Activated CD4-positive, alpha-beta memory T cell treated with anti-CD3 and anti-CD28 coated beads, Interleukin-2, amount 10 ng/mL, durations not matched to agents 7 days and 5 days (primary cell): ENCODE measurements at regions not wholly inside any gene's neighbourhood (a gene's known extent, or its start where the extent isn't known, plus 50 kb on each side); places are given as distances from the start of the nearest gene placed in this dataset.

ENCODE experiments used
- CTCF ChIA-PET: fragments of 350-600 bp; sonication (Branson Sonifier 250); formaldehyde crosslinking; loops from one replicate; lab custom pipeline; 2021; ENCODE audit warnings: antibody characterized with exemption, inconsistent platforms; lab: Charles Lee
- POLR2A ChIA-PET: fragments of 350-600 bp; sonication (Branson Sonifier 250); formaldehyde crosslinking; loops from one replicate; lab custom pipeline; 2021; ENCODE audit warnings: antibody characterized with exemption; lab: Charles Lee
- DNase-seq: peaks from one replicate; pipeline ENCODE4 v3.0.0-alpha.2; 2020
- H3K27ac Mint-ChIP-seq: one replicate; pipeline ENCODE4 v1.8.0; 2021; ENCODE audit warnings: mild to moderate bottlenecking, mixed read lengths
- H3K27me3 Mint-ChIP-seq: one replicate; pipeline ENCODE4 v1.8.0; 2021; ENCODE audit warnings: mixed read lengths
- H3K36me3 Mint-ChIP-seq: one replicate; pipeline ENCODE4 v1.8.0; 2021; ENCODE audit warnings: low read depth, mixed read lengths
- H3K4me1 Mint-ChIP-seq: one replicate; pipeline ENCODE4 v1.8.0; 2021; ENCODE audit warnings: mixed read lengths
- H3K4me3 Mint-ChIP-seq: one replicate; pipeline ENCODE4 v1.8.0; 2021; ENCODE audit warnings: mild to moderate bottlenecking, mixed read lengths
- H3K9me3 Mint-ChIP-seq: one replicate; pipeline ENCODE4 v1.8.0; 2021; ENCODE audit warnings: mixed read lengths

GRCh38 chr17:33352526-33352925 is 59.4 kb upstream of the ASIC2 start:
- Mint-ChIP-seq H3K27me3 (no peaks in the 10 kb centered on the region), H3K4me1 (no peaks in the 10 kb centered on the region), H3K4me3 (no peak overlapping the region), H3K9me3 (no peaks in the 10 kb centered on the region), H3K27ac (no peak overlapping the region), H3K36me3 (no peaks in the 10 kb centered on the region)
- ChIA-PET CTCF (no interaction called here), POLR2A (no interaction called here)
- DNase-seq = no peak

DNA sequence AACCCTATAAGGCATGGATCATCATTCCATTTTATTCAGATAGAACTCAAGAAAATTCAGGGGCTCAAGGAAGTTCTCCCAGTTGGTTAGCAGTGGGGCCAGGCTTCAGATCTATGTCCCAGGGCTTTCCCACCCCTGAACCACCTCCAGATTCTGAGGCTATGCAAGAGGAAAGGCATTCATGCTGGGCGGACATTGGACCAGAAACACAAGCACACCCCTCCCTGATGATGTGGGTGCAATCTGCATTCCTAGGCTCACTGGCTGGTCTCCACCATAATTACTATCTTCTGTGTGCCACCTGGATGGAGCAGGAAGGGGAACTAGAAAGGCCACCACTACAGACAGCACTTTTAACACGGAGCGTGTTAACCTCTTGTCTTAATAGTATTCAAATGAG is 63.2 kb upstream of the ASIC2 start:
- ChIA-PET CTCF (no interaction called here), POLR2A (no interaction called here)
- Mint-ChIP-seq H3K4me1 (no peaks in the 10 kb centered on the region), H3K27me3 (no peaks in the 10 kb centered on the region), H3K4me3 (no peak overlapping the region), H3K9me3 (no peaks in the 10 kb centered on the region), H3K36me3 (no peaks in the 10 kb centered on the region), H3K27ac (no peak overlapping the region)
- DNase-seq = no peak

DNA sequence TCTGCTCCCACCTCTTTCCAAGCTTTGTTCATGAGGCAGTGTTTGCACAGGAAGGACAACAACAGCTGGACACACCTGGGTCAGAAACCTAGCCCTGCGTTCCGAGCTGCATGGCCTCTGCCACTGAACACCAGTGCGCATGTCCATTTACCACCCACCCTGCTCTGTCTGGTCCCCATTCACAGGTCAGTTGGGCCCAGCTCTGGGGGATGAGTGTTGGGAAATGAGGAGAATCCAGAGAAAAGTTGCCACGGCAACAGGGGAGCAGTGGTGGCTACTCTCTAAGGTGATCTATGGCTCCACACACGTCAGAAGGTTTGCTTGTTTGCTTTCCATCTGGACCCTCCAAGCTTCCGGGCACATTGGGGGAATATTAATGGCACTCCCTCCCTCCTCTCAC is 70.4 kb upstream of the ASIC2 start:
- H3K36me3 Mint-ChIP-seq = no peaks in the 10 kb centered on the region
- POLR2A ChIA-PET = no interaction called here
- H3K27me3 Mint-ChIP-seq = peaks cover 1% of the 10 kb centered on the region
- H3K4me1 Mint-ChIP-seq = no peaks in the 10 kb centered on the region
- H3K27ac Mint-ChIP-seq = no peak overlapping the region
- no peak overlapping the region for H3K4me3 Mint-ChIP-seq
- no peaks in the 10 kb centered on the region for H3K9me3 Mint-ChIP-seq
- CTCF ChIA-PET = no interaction called here
- no peak for DNase-seq

- peaks cover 1% of the 10 kb centered on the region for H3K27me3 Mint-ChIP-seq
- H3K27ac Mint-ChIP-seq = no peak overlapping the region
- DNase-seq = no peak
- CTCF ChIA-PET = no interaction called here
- H3K4me1 Mint-ChIP-seq = no peaks in the 10 kb centered on the region
- no peaks in the 10 kb centered on the region for H3K9me3 Mint-ChIP-seq
- H3K36me3 Mint-ChIP-seq = no peaks in the 10 kb centered on the region
- POLR2A ChIA-PET = no interaction called here
- no peak overlapping the region for H3K4me3 Mint-ChIP-seq
Observed at GRCh38 chr17:33366960-33367359, 73.9 kb upstream of the ASIC2 start.

DNA sequence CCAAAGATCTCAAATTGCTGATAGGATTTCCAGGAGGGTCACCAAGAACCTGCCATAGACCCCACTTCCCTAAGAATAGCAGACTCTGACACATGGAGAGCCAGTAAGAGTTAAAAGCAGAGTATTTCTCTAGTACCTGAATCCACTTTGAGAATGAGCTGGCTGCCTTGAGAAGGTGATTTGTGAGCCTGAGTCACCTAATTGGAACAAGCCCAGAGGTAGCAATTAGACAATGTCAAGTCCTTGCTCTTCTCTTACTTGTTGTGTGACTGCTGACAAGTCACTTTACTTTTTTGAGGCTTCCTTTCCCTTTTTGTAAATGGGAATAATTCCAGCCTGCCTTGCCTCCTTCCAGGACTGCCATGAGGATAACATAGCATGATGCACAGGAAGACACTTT is 76.1 kb upstream of the ASIC2 start:
- H3K9me3 Mint-ChIP-seq = no peaks in the 10 kb centered on the region
- no peak overlapping the region for H3K27ac Mint-ChIP-seq
- H3K27me3 Mint-ChIP-seq = peaks cover 1% of the 10 kb centered on the region
- H3K4me3 Mint-ChIP-seq = no peak overlapping the region
- no peaks in the 10 kb centered on the region for H3K4me1 Mint-ChIP-seq
- H3K36me3 Mint-ChIP-seq = no peaks in the 10 kb centered on the region
- ChIA-PET POLR2A (no interaction called here), CTCF (no interaction called here)
- no peak for DNase-seq

DNA sequence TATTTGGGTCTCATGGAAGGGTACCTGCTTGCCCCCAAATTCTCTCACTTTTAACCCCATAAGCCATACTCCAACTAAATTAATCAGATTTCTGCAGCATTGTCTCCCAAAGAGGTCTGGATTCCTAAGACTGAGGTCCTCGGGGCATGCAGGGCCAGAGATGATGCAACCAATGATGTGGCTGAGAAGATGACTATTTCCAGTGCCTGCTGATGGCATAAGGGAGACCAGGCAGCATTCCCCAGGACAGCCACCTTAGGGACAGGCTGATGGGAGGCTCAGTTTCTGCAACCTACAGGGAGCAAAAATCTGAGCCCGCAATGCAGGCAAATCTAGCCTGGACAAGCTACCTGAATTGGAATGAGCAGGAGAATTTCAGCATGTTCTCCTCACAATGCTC is 76.8 kb upstream of the ASIC2 start:
- ChIA-PET CTCF (no interaction called here), POLR2A (no interaction called here)
- H3K36me3 Mint-ChIP-seq = no peaks in the 10 kb centered on the region
- H3K4me1 Mint-ChIP-seq = no peaks in the 10 kb centered on the region
- no peak overlapping the region for H3K27ac Mint-ChIP-seq
- H3K4me3 Mint-ChIP-seq = no peak overlapping the region
- peaks cover 1% of the 10 kb centered on the region for H3K27me3 Mint-ChIP-seq
- DNase-seq = no peak
- no peaks in the 10 kb centered on the region for H3K9me3 Mint-ChIP-seq

GRCh38 chr17:33370401-33370800 is 77.3 kb upstream of the ASIC2 start:
- H3K4me1 Mint-ChIP-seq = no peaks in the 10 kb centered on the region
- no peaks in the 10 kb centered on the region for H3K9me3 Mint-ChIP-seq
- POLR2A ChIA-PET = no interaction called here

DNA sequence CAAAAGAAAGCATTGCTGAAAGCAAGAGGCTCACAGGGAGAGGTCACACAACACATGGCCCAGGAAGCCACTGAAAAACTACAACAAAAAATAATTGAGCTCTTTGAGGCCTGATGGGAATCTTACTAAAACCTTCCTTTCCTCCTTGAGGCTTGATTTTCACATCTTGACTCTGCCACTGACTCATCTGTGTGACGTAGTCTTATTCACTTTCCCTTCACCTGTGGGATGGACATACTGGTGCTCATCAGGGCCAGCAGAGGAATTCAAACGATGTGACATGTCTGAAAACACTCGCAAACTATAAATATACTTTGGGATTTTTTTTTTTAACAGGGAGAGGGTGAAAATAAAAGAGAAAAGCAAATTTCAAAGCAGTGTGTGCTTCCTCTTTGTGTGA is 78.3 kb upstream of the ASIC2 start:
- Mint-ChIP-seq H3K27me3 (no peaks in the 10 kb centered on the region), H3K4me3 (no peak overlapping the region), H3K27ac (no peak overlapping the region), H3K9me3 (no peaks in the 10 kb centered on the region), H3K36me3 (no peaks in the 10 kb centered on the region), H3K4me1 (no peaks in the 10 kb centered on the region)
- ChIA-PET POLR2A (no interaction called here), CTCF (no interaction called here)
- no peak for DNase-seq

More at GRCh38 chr17:33370401-33370800, 77.3 kb upstream of the ASIC2 start:
- no peaks in the 10 kb centered on the region for H3K27me3 Mint-ChIP-seq
- H3K36me3 Mint-ChIP-seq = no peaks in the 10 kb centered on the region
- DNase-seq = no peak
- no peak overlapping the region for H3K27ac Mint-ChIP-seq
- no peak overlapping the region for H3K4me3 Mint-ChIP-seq
- CTCF ChIA-PET = no interaction called here

- Mint-ChIP-seq H3K9me3 (no peaks in the 10 kb centered on the region), H3K4me3 (no peak overlapping the region), H3K27me3 (no peaks in the 10 kb centered on the region), H3K36me3 (no peaks in the 10 kb centered on the region), H3K4me1 (no peaks in the 10 kb centered on the region), H3K27ac (no peak overlapping the region)
- no peak for DNase-seq
- ChIA-PET POLR2A (no interaction called here), CTCF (no interaction called here)
Observed at GRCh38 chr17:33373273-33373672, 80.2 kb upstream of the ASIC2 start.

DNA sequence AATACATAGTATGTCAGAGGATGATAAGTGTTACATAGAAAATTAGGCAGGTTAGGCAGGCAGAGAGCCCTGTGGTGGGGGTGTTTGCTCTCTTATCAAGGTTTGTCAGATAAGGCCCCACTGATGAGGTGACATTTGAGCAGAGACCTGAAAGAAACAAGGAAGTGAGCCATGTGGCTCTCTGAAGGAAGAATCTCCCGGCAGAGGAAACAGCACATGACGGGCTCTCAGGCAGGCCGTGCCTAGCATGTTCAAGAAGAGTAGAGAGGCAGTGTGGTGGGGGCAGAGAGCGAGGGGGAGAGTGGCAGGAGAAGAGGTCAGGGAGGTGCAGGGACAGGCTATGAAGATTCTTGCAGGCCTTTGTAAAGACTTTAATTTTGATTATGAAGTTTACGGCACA is 82.0 kb upstream of the ASIC2 start:
- Mint-ChIP-seq H3K27me3 (no peaks in the 10 kb centered on the region), H3K4me1 (no peaks in the 10 kb centered on the region), H3K27ac (no peak overlapping the region), H3K36me3 (no peaks in the 10 kb centered on the region), H3K9me3 (no peaks in the 10 kb centered on the region), H3K4me3 (no peak overlapping the region)
- ChIA-PET CTCF (no interaction called here), POLR2A (no interaction called here)
- DNase-seq = no peak

DNA sequence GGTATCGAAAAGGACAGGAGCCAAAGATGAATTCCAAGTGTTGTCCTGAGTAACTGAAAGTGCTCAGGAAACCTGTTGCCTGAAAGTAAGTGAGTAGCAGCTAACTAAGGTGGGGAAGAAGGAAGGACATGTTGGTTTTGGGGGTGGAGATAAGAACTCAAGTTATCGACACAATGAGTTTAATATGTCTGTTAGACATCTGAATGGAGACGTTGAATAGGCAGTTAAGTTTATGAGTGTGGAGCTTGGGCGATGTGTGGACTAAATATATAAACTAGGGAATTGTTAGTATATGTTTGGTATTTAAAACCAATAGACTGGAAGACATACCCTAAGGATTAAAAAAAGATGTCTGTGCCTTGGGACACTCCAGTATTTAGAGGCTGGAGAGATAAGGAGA is 82.7 kb upstream of the ASIC2 start:
- Mint-ChIP-seq H3K4me3 (no peak overlapping the region), H3K4me1 (no peaks in the 10 kb centered on the region)

GRCh38 chr17:33377837-33378595 is 84.9 kb upstream of the ASIC2 start:
- Mint-ChIP-seq H3K27me3 (no peaks in the 10 kb centered on the region), H3K4me1 (no peaks in the 10 kb centered on the region), H3K9me3 (no peaks in the 10 kb centered on the region), H3K36me3 (no peaks in the 10 kb centered on the region), H3K27ac (no peak overlapping the region), H3K4me3 (no peak overlapping the region)
- POLR2A ChIA-PET = no interaction called here
- CTCF ChIA-PET = no interaction called here
- no peak for DNase-seq

More for the DNA sequence above, 82.7 kb upstream of the ASIC2 start:
- Mint-ChIP-seq H3K9me3 (no peaks in the 10 kb centered on the region), H3K36me3 (no peaks in the 10 kb centered on the region), H3K27me3 (no peaks in the 10 kb centered on the region), H3K27ac (no peak overlapping the region)
- CTCF ChIA-PET = no interaction called here
- no peak for DNase-seq
- POLR2A ChIA-PET = no interaction called here

GRCh38 chr17:33381201-33381600 is 88.1 kb upstream of the ASIC2 start:
- H3K27ac Mint-ChIP-seq = no peak overlapping the region
- POLR2A ChIA-PET = no interaction called here
- CTCF ChIA-PET = no interaction called here
- H3K4me3 Mint-ChIP-seq = no peak overlapping the region
- H3K9me3 Mint-ChIP-seq = no peaks in the 10 kb centered on the region
- H3K4me1 Mint-ChIP-seq = no peaks in the 10 kb centered on the region
- H3K36me3 Mint-ChIP-seq = no peaks in the 10 kb centered on the region
- no peak for DNase-seq
- no peaks in the 10 kb centered on the region for H3K27me3 Mint-ChIP-seq

DNA sequence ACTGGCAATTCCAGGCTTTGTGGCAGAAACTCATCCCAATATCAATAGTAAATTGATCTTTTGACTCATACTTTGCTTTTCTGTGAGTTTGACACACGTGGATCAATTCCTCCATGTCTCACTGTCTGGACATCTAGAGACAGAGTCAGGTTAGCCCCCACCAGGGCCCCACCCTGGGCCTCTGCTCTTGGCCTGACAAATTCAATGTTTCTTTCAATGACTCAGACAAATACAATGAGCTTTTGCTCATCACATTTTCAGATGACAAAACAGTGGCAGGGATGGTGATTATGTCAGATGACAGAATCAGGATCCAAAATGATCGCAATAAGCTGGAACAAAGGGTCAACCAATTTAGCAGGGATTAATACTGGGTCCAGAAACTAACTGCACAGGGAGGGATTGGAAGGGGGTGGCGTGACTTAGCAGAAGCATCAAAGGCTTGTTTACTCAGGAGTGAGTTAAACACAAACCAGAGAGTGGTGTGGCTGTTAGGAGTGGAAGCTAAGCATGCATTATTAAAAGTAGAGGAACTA is 90.5 kb upstream of the ASIC2 start:
- Mint-ChIP-seq H3K9me3 (no peaks in the 10 kb centered on the region), H3K4me1 (no peaks in the 10 kb centered on the region), H3K4me3 (no peak overlapping the region), H3K36me3 (no peaks in the 10 kb centered on the region), H3K27ac (no peak overlapping the region), H3K27me3 (no peaks in the 10 kb centered on the region)
- POLR2A ChIA-PET = no interaction called here
- no peak for DNase-seq
- CTCF ChIA-PET = no interaction called here
